ENCODE measurements at regions not wholly inside any gene's neighbourhood (a gene's known extent, or its start where the extent isn't known, plus 50 kb on each side); places are given as distances from the start of the nearest gene placed in this dataset.
A peak's percentile ranks its signal among the peaks of the same experiment; 100 is the strongest.
"Not testable (repeated sequence)": the region's sequence is repeated elsewhere in the genome, so short reads cannot be mapped to it uniquely, and the experiment has no call there.

- no peaks in the 10 kb centered on the region for H3K36me3 ChIP-seq
These were observed 156.0 kb downstream of the DEFB131A start for GRCh38 chr4:9600246-9600645.

GRCh38 chr4:9602389-9602914 is 158.2 kb downstream of the DEFB131A start:
- H3K9me3 ChIP-seq, result no peaks in the 10 kb centered on the region
- no peak overlapping the region for H3K27ac ChIP-seq
- H3K36me3 ChIP-seq, result no peaks in the 10 kb centered on the region
- TF ChIP-seq POLR2AphosphoS5 (IDR thresholded peaks at IDR 0.05) (no peak), POLR2A (IDR thresholded peaks at IDR 0.05) (no peak), EP300 (IDR thresholded peaks at IDR 0.05) (no peak), CTCF (IDR thresholded peaks at IDR 0.05) (no peak)
- WGBS, 2 donors (ENCODE audit: low coverage in 1 of 2), result 91 to 96% methylated on average over 5 to 18 of the region's 18 CpGs
- no peak overlapping the region for H3K4me3 ChIP-seq
- no peaks in the 10 kb centered on the region for H3K27me3 ChIP-seq
- no peak for ATAC-seq
- peaks cover 0 to 5% (median 0%) of the 10 kb centered on the region in 3 donors for H3K4me1 ChIP-seq

More at GRCh38 chr4:9600246-9600645, 156.0 kb downstream of the DEFB131A start:
- WGBS, 2 donors (ENCODE audit: low coverage in 1 of 2), result 64 to 100% methylated on average over 1 to 3 of the region's 19 CpGs
- no peaks in the 10 kb centered on the region for H3K27me3 ChIP-seq
- H3K4me3 ChIP-seq, result no peak overlapping the region
- TF ChIP-seq POLR2AphosphoS5 (IDR thresholded peaks at IDR 0.05), result no peak
- TF ChIP-seq CTCF (IDR thresholded peaks at IDR 0.05), result no peak
- TF ChIP-seq POLR2A (IDR thresholded peaks at IDR 0.05), result no peak
- ATAC-seq, result no peak
- no peak overlapping the region for H3K27ac ChIP-seq
- H3K9me3 ChIP-seq, result no peaks in the 10 kb centered on the region
- H3K4me1 ChIP-seq, result peaks cover 0 to 5% (median 0%) of the 10 kb centered on the region in 3 donors

DNA sequence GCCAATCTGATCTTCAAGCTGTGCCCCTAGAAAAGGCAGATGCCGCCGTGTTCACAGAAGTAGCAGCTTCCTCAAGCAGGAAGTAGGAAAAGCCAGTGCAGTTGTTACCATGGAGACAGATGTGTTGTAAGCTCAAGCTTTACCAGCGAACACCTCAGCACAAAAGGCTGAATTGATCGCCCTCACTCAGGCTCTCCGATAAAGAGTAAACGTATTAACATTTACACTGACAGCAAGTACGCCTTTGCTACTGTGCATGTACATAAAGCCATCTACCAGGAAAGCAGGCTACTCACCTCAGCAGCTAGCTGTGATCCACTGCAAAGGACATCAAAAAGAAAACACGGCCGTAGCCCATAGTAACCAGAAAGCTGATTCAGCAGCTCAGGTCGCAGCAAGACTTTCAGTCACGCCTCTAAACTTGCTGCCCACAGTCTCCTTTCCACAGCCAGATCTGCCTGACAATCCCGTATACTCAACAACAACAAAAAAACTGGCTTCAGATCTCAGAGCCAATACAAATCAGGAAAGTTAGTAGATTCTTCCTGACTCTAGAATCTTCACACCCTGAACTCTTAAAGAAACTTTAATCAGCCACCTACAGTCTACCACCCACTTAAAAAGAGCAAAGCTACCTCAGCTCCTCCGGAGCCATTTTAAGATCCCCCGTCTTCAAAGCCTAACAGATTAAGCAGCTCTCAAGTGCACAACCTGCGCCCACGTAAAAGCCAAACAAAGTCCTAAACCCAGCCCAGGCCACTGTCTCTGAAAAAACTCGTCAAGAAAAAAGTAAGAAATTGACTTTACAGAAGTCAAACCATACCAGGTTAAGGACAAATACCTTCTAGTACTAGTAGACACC is 160.0 kb downstream of the DEFB131A start:
- peak overlapping the region in 1 of 4 donors; percentile 24 for H3K27ac ChIP-seq
- not testable (repeated sequence) for H3K36me3 ChIP-seq, H3K9me3 ChIP-seq, ATAC-seq, H3K27me3 ChIP-seq, H3K4me1 ChIP-seq
- WGBS, 2 donors (ENCODE audit: low coverage in 1 of 2), result 8% methylated on average over 9 of the region's 17 CpGs
- peak overlapping the region; percentile 19 to 37 for H3K4me3 ChIP-seq

GRCh38 chr4:9604893-9605190 is 160.6 kb downstream of the DEFB131A start:
- peak overlapping the region in 1 of 2 donors; percentile 37 for H3K4me3 ChIP-seq
- H3K9me3 ChIP-seq, H3K27me3 ChIP-seq, ATAC-seq, H3K27ac ChIP-seq, H3K36me3 ChIP-seq, H3K4me1 ChIP-seq: not testable (repeated sequence)
- 86 to 100% methylated on average over 1 to 2 of the region's 5 CpGs for WGBS, 2 donors (ENCODE audit: low coverage in 1 of 2)

- Histone ChIP-seq H3K36me3 (no peaks in the 10 kb centered on the region), H3K27ac (no peak overlapping the region), H3K27me3 (no peaks in the 10 kb centered on the region), H3K4me3 (no peak overlapping the region), H3K4me1 (peaks cover 0 to 5% (median 0%) of the 10 kb centered on the region in 3 donors), H3K9me3 (no peaks in the 10 kb centered on the region)
- TF ChIP-seq EP300 (IDR thresholded peaks at IDR 0.05), result no peak
- TF ChIP-seq POLR2A (IDR thresholded peaks at IDR 0.05), result no peak
- no peak for TF ChIP-seq POLR2AphosphoS5 (IDR thresholded peaks at IDR 0.05)
- 83% methylated on average over 1 of the region's 4 CpGs; no CpG with 5 or more reads in 1 of the 2 donors for WGBS, 2 donors (ENCODE audit: low coverage in 1 of 2)
- no peak for ATAC-seq
These were observed 164.1 kb downstream of the DEFB131A start for GRCh38 chr4:9608300-9608699.

- not testable (repeated sequence) for H3K27me3 ChIP-seq, H3K4me3 ChIP-seq, H3K27ac ChIP-seq, ATAC-seq, H3K4me1 ChIP-seq, H3K9me3 ChIP-seq, H3K36me3 ChIP-seq
- WGBS, 2 donors (ENCODE audit: low coverage in 1 of 2), result 67% methylated on average over 1 of the region's 2 CpGs; no CpG with 5 or more reads in 1 of the 2 donors
These were observed 166.1 kb downstream of the DEFB131A start for GRCh38 chr4:9610321-9610720.

DNA sequence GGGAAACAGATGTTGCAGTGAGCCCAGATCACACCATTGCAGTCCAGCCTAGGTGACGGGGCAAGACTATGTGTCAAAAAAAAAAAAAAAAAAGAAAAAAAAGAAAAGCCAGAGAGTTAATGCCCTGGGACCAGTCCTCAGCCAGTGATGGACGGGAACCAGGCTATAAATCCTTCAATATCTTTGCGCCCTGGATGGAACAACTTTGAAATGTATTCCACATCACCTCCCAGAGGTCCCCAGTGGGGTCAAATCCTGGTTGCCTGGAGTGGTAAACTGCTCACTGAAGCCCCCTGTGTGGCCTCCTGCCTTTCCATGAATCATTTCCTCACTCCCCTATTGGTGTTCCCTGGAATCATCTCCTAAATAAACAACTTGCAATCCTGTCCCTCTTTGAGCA is 166.9 kb downstream of the DEFB131A start:
- 0 to 36% methylated on average over 2 of the region's 3 CpGs for WGBS, 2 donors (ENCODE audit: low coverage in 1 of 2)
- H3K27me3 ChIP-seq, result no peaks in the 10 kb centered on the region
- ATAC-seq, result no peak

DNA sequence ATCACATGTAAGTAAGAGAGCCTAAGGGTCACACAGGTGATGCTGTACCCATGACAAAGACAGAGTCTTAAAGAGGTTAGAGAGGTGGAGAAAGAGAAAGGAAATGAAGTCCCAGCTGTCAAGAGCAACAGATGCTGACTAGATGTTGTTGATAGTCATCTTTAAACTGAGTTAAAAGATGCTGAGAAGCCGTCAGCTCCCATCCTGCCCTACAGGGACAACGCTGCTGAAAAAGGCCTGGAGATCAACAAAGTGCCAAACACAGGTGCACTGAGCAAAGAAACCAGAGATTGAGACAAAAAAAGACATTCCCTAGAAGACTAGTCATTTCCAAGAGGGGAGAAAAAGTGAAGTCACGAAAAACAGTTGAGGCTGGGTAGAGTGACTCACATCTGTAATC is 145.0 kb upstream of the DRD5 start:
- H3K9me3 ChIP-seq, ATAC-seq, H3K4me3 ChIP-seq, H3K27me3 ChIP-seq, H3K4me1 ChIP-seq, H3K27ac ChIP-seq, H3K36me3 ChIP-seq: not testable (repeated sequence)
- WGBS, 2 donors (ENCODE audit: low coverage in 1 of 2), result 82 to 88% methylated on average over 2 to 3 of the region's 3 CpGs

More for the DNA sequence above, 166.9 kb downstream of the DEFB131A start:
- Histone ChIP-seq H3K4me1 (no peaks in the 10 kb centered on the region), H3K36me3 (no peaks in the 10 kb centered on the region), H3K27ac (no peak overlapping the region), H3K9me3 (no peaks in the 10 kb centered on the region), H3K4me3 (no peak overlapping the region)
- TF ChIP-seq CTCF (IDR thresholded peaks at IDR 0.05), result no peak
- no peak for TF ChIP-seq POLR2AphosphoS5 (IDR thresholded peaks at IDR 0.05)
- no peak for TF ChIP-seq EP300 (IDR thresholded peaks at IDR 0.05)
- TF ChIP-seq POLR2A (IDR thresholded peaks at IDR 0.05), result no peak
